GM06990 (cell line): ENCODE measurements at regions not wholly inside any gene's neighbourhood (a gene's known extent, or its start where the extent isn't known, plus 50 kb on each side); places are given as distances from the start of the nearest gene placed in this dataset.

Source experiments
- DNase-seq: peaks from one replicate; pipeline ENCODE4 v3.0.0-alpha.2; 2011; ENCODE audit not compliant: insufficient read length; ENCODE audit errors: extremely low read depth
- H3K27me3 ChIP-seq: replicated peaks from 2 replicates; pipeline ENCODE4 v1.6.0; 2011; ENCODE audit warnings: low read length; ENCODE audit not compliant: control insufficient read depth, insufficient read depth
- H3K36me3 ChIP-seq: 2 replicates; pipeline ENCODE4 v1.5.1; 2011; ENCODE audit warnings: low read length; ENCODE audit not compliant: control insufficient read depth, insufficient read depth
- H3K4me3 ChIP-seq: replicated peaks from 2 replicates; pipeline ENCODE4 v1.5.1; 2011; ENCODE audit warnings: low read depth, mild to moderate bottlenecking, control low read depth, low read length
- CTCF ChIP-seq: IDR thresholded peaks from 2 replicates; pipeline ENCODE4 v1.5.1; 2011; ENCODE audit warnings: low read length, control low read depth, mild to moderate bottlenecking, inconsistent platforms; ENCODE audit not compliant: insufficient read depth, poor library complexity, severe bottlenecking

DNA sequence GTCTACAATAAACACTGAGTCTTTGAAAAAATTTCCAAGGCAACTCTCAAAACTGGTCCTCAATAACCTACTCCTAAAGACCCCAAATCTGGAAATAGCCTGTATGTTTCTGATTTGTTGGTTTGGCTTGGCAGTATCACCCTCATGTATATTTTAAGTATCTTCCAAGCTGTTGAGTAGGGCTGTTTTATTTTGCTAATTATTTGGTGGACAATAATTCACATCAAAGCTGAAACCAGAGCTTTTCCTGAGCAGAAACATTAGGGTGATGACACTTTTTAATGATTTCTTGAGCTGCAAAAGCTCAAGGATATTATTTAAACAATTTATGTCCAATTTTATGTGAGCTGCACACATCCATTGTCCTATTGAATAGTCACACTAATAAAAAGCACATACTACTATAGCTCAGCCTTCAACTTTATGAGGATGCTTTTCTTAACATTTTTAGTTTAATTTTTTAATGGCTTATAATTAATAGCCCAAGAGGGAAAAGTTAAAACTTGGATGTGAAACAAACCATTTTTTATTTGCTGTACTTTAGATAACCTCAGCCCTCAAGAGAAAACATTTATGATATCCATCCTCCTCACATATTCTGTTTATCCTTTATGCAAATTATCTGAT, 393.1 kb downstream of the TAF11L14 start:
- Histone ChIP-seq H3K27me3 (no peaks in the 10 kb centered on the region), H3K4me3 (no peak overlapping the region), H3K36me3 (no peaks in the 10 kb centered on the region)
- no peak for TF ChIP-seq CTCF
- DNase-seq, result no peak

DNA sequence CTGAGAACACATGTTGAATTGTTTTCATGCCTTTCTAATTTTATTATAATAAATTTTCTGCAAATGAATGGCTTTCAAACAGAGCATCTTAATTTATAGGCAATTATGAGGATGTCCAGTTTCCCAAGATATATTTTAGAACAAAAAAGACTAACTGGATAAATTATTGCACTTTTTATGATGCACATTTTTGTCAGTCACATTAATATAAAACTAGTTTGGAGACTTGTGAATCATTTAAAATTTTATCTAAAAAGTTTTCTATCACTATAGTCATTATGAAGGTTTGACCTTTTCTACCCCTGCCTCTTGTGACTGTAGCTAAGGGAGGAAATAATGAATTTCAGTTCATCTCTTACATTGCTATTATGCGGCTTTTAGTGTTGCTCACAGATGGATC, 393.8 kb downstream of the TAF11L14 start:
- TF ChIP-seq CTCF, result no peak
- H3K4me3 ChIP-seq, result no peak overlapping the region
- no peaks in the 10 kb centered on the region for H3K27me3 ChIP-seq
- no peaks in the 10 kb centered on the region for H3K36me3 ChIP-seq
- DNase-seq, result no peak

- H3K36me3 ChIP-seq, result no peaks in the 10 kb centered on the region
- no peaks in the 10 kb centered on the region for H3K27me3 ChIP-seq
- TF ChIP-seq CTCF, result no peak
- no peak overlapping the region for H3K4me3 ChIP-seq
- DNase-seq, result no peak
These were observed 398.5 kb downstream of the TAF11L14 start for GRCh38 chr5:18032744-18033143.

DNA sequence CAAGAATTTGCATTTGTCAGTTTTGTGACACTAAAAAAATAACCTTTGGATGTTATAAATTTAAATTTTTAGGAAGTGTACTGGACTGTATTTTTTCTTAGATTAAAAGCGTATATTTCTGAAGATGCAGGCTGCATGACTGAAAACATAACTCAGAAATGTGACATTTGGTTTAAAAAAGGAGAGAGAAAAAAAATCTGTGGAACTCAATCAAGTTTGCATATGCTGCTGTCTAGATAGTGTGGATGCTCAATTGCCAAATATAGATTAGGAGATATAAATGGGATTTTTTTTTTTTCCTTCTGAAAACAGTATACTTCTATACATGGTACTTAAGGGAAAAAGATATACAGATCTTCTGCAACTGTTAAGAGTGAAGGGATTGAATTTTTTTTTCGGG, 402.3 kb downstream of the TAF11L14 start:
- TF ChIP-seq CTCF, result no peak
- Histone ChIP-seq H3K4me3 (no peak overlapping the region), H3K27me3 (no peaks in the 10 kb centered on the region), H3K36me3 (no peaks in the 10 kb centered on the region)
- no peak for DNase-seq

- no peaks in the 10 kb centered on the region for H3K36me3 ChIP-seq
- H3K27me3 ChIP-seq, result no peaks in the 10 kb centered on the region
- no peak for TF ChIP-seq CTCF
- H3K4me3 ChIP-seq, result no peak overlapping the region
- DNase-seq, result no peak
These were observed 403.5 kb downstream of the TAF11L14 start for GRCh38 chr5:18037718-18038117.

DNA sequence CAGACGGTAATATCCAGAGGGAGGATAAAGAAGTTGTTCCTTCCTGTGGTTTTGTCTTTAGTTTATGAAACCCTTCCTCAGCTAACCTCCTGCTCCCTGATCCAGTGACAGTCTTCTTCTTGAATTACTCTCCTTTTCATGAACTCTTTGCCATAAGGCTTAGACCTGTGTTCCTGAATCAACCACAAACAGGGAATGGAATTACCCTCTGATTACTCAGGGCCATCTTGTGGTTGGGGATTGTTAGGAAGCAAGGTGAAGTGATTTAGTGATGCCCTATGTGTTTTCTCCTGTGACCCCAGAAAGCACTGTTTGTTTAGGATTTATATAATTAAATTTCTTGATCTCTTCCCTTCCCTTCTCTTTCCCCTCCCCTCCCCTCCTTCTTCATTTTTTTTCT, 409.1 kb downstream of the TAF11L14 start:
- no peak overlapping the region for H3K4me3 ChIP-seq
- no peak for TF ChIP-seq CTCF
- no peaks in the 10 kb centered on the region for H3K27me3 ChIP-seq
- H3K36me3 ChIP-seq, result no peaks in the 10 kb centered on the region
- DNase-seq, result no peak
